NCI-H526 (cell line): ENCODE measurements at regions not wholly inside any gene's neighbourhood (a gene's known extent, or its start where the extent isn't known, plus 50 kb on each side); places are given as distances from the start of the nearest gene placed in this dataset.
A peak's percentile ranks its signal among the peaks of the same experiment; 100 is the strongest.

Experiments
- DNase-seq, 2 experiments: peaks; one replicate each; lab custom pipeline; 2025; lab: John Stamatoyannopoulos, UW

DNA sequence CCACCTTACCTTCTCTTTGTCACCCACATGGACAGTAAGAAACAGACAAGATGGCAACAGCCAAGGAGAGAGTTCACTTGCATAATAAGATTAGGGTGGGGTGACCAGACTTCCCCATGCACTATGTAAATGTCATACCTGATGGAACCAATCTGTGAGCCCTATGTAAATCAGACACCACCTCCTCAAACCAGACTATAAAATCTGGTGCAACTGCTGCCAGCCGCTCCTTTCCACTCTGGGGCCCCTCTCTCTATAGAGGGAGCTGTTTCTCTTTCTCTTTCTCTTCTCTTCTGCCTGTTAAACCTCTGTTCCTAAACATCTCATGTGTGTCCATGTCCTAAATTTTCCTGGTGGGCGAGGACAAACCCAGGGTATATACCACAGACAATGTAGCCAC is 405.5 kb upstream of the CNTN4 start:
- no peak for DNase-seq

DNA sequence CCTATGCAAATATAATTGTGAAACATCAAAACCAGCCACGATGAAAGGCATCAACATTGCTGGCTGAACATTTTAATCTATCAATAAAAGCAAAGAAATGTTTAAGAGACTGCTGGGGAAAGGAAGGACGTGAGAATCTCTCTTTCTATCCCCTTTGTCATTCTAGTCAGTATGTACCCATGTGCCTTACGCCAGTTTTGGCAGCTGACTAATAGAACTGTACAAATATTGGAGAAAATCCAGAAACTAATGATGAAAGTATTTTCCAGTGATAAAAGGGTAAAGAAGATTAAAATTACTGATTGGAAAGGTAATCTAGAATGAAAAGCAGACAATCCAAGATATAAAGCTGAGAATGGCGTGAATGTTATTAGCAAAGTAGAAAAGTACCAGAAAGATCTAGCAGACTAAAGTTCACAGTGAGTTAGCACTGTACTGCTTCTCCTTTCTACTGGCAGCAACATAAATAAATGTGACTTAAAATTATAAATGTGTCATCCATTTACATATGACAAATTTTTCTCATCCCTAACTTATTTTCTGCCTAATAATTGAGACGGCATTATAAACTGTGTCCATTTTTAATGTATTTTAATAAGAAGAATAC is 401.9 kb upstream of the CNTN4 start:
- no peak for DNase-seq

GRCh38 chr3:1699361-1699920 is 399.2 kb upstream of the CNTN4 start:
- DNase-seq, result no peak

- DNase-seq, result no peak
Observed at GRCh38 chr3:1700650-1701049, 398.0 kb upstream of the CNTN4 start.

DNA sequence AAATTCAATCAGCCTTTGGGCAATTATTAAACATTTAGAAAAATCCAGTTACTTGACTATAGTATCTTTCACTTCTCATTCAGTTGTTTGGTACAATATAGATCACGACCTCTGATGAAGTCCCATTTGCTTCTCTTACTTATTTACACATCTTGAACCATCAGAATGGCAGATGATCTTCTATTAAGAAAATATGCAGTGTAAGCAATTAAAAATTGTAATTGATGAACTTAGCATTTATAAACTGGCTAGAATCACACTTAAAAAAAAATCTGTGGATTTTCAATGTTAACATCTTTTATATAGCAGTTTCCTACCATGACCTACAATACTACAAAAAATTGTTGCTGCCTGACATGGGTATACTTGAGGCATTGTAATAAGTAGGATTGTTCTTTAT is 395.5 kb upstream of the CNTN4 start:
- no peak for DNase-seq

DNA sequence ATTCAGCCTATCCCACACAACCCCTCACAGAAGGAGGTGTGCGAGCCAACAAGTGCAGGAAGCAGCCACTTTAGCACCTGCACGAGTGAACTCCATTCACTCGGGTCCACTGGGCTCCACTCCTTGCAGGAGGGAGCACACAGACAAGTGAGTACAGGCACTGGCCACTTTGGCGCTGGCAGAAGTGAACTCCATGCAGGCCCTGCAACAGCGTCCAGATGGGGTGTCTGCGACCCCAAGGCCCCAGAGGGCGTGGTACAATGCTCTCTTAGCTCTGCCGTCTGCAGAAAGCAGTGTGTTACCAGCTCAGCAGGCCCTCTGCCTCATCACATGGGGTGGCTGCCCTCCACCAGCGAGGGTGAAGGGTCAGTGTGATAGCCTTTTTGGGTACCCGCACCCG is 388.0 kb upstream of the CNTN4 start:
- DNase-seq, result no peak

GRCh38 chr3:1717524-1717923 is 381.1 kb upstream of the CNTN4 start:
- no peak for DNase-seq

- DNase-seq, result no peak
Observed at GRCh38 chr3:1723726-1724125, 374.9 kb upstream of the CNTN4 start.

GRCh38 chr3:1726741-1727140 is 371.9 kb upstream of the CNTN4 start:
- DNase-seq, result no peak

DNA sequence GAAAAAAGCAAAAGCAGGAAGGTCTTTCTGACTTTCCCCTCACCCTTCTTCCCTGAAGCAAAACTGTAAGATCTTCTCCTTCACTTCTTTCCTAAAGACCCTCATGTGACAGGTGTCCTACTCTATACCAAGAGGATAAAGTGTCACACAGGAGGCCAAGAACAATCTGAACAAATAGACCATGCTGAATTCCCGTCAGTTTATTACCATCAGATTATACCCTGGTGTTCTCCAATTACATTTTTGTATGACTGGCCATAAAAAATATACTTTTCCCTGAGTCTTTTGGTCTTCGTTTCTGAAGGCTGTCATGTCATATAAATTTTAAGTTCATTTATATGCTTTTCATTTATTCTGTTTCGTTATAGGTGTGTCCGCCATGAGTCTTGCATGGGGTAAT is 371.4 kb upstream of the CNTN4 start:
- no peak for DNase-seq

GRCh38 chr3:1728510-1728909 is 370.2 kb upstream of the CNTN4 start:
- DNase-seq, result no peak

DNA sequence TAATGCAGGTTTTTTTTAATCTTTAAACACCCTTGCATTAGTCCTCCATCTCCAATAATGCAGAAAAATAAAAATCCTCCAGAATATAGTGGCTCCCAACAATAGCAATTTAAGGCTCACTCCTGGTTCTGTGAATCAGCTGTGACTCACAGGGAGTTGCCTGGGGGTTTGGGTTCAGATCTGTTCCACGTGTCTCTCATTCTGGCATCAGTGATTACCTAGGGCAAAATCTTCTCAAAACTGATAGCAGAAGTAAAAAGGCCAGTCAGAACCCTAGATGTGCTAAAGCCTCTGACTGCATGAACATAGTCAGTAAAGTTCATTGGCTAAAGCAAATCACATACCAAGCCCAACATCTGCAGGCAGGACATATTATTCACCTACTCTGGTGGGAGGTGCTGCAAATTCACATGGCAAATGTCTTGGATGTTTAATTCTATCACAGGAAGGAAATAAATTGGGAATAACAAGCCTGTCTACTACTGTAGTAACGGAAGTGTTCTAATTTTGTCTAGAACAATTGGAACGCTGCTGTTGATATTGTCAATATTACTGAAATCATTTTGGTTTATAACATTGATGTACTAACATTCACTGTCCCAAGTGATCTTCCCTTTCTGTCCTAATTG is 364.1 kb upstream of the CNTN4 start:
- no peak for DNase-seq

DNA sequence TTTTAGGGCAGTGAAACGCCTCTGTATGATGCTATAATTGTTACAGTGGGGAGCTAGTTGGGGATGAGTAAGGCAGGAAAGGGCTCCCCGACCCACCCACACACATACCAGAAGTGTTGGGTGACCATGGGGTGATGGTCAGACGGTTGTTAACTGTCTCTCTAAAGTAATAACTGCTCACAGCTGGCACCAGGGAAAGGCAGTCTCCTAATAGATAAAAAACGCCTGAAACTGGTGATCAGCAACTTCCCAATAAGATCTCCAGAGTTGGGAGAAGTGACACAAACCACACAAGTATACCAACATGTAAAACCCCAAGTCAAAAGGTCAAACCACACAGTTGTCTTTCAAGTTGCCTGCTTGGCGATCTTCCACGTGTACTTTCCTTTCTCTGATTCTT is 346.5 kb upstream of the CNTN4 start:
- no peak for DNase-seq

DNA sequence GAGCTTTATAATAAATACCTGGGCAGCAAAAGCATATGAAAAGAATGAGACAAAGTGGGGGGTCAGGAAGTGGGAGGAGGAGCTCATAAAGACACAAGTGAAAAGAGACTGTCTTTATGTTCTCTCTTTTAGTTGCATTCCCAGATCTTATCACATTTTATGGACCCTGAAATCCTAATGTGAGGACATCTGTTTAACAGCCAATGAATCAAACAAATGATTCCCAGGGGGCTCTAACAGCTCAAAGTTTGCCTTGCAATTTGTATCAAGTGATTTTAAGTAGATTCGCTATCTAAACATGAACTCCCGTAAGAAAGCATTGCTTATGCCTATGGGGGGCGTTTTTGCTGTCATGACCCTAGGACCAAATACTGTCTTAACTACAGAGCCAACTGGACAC is 332.3 kb upstream of the CNTN4 start:
- peak; percentile 16 to 20 for DNase-seq

DNA sequence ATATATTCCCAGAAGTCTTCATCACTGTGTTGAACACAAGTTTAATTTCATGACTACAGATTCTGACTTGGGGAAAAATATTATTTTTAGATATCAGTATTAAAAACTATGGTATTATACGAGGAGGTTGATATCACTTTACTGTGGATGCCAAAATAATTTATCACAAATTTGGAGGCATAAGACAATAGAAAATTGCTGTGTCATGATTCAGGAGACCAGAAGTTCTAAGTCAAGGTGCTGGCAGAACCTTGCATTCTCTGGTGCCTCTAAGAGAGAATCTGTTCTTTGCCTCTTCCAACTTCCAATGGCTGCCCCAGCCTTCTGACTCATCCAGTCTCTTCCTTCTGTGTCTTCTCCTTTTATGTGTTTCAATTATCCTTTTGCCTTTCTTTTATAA is 325.0 kb upstream of the CNTN4 start:
- no peak for DNase-seq

- DNase-seq, result no peak
Observed at GRCh38 chr3:1774597-1774996, 324.1 kb upstream of the CNTN4 start.

DNA sequence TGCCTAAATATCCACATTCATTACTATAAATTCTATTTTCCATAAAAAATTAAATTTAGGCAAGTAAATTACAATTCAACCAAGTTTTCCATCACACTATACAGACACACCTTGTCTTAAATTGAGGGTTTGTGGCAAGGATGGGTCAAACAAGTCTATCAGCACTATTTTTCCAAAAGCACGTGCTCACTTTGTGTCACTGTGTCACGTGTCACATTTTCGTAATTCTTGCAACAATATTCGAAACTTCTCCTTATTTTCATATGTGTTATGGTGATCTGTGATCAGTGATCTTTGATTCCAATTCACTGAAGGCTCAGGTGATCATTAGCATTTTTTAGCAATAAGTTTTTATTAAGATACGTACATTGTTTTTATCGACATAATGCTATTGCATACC is 323.3 kb upstream of the CNTN4 start:
- DNase-seq, result no peak

DNA sequence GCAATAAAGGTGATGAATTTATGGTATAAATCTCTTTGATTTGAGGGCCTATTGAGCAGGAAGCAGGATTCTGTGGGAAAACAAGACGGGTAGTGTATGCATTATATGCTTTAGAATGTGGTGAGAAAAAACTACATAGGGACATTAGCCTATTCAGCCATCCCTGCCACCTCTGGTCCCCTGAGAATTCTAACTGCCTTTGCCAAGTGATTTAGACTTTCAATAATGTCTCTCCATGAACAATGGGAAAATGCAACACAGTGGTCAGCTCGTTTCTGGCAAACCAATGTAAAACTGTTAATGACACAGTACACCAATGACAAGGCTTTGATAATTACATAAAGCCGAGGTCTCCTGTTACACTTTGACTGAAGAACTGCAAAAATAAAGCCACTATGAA is 314.7 kb upstream of the CNTN4 start:
- DNase-seq, result peak in 1 of 2 experiments; percentile 50

DNA sequence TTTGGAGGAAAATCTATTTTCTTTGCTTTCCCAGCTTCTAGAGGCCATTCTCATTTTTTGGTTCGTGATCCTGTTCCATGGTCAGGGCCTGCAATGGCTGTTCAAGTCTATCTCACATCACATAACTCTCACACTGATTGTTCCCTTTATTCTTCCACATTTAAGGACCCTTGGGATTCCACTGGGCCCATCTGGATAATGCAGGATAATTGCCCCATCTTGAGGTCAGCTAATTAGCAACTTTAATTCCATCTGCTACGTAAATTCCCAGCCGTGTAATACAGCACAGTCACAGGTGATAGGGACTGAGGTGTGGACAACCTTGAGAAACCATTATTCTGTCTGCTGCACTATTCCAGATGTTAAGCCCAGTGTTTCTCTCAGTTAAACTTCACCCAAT is 311.6 kb upstream of the CNTN4 start:
- no peak for DNase-seq

GRCh38 chr3:1792466-1792865 is 306.2 kb upstream of the CNTN4 start:
- DNase-seq, result no peak

GRCh38 chr3:1798711-1799405 is 299.8 kb upstream of the CNTN4 start:
- DNase-seq, result no peak

DNA sequence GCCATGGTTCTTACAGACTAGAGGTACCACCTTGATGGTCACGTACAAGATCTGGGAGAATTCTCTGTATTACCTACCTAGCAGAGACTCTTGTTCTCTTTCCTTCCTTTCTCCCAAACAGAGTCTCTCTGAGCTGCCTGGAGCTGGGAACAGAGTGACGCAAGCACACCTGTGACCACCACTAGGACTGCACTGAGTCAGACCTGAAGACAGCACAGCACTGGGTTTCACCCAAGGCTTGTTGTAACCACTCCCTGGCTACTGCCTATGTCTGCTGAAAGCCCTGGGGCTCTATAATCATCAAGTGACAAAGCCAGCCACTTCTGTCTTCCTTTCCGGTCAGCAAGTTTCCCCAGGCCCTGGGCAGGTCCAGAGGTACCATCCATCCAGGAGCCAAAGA is 293.3 kb upstream of the CNTN4 start:
- no peak for DNase-seq

DNA sequence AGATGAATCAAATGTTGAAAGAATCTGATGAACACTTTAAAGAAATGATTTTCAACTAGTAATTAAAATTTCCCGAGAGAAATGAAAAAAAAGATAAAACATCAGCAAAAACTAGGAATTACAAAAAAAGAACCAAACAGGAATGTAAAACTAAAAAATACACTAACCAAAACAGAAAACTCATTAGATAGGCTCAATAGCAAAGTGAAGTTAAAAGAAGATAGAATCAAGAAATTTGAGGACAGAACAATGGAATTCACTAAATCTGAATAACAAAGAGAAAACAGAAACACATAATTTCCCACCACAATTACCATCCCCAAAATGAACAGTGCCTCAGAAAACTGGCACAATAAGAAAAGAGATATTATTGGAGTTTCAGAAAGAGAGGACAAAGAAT is 290.1 kb upstream of the CNTN4 start:
- DNase-seq, result no peak
